MV-4-11 (cell line): ENCODE measurements at regions not wholly inside any gene's neighbourhood (a gene's known extent, or its start where the extent isn't known, plus 50 kb on each side); places are given as distances from the start of the nearest gene placed in this dataset.
A peak's percentile ranks its signal among the peaks of the same experiment; 100 is the strongest.

Experiments
- DNase-seq: peaks from one replicate; lab custom pipeline; 2025; lab: John Stamatoyannopoulos, UW

GRCh38 chr4:36394352-36394903 lies 113.0 kb downstream of the DTHD1 start:
- DNase-seq, result no peak

- DNase-seq, result peak; percentile 30
Observed at GRCh38 chr4:36399762-36400353, 118.4 kb downstream of the DTHD1 start.

- DNase-seq, result no peak
Observed at GRCh38 chr4:36402008-36402758, 120.8 kb downstream of the DTHD1 start.

GRCh38 chr4:36411338-36411737 lies 129.9 kb downstream of the DTHD1 start:
- DNase-seq, result no peak

GRCh38 chr4:36414248-36414647 lies 132.8 kb downstream of the DTHD1 start:
- DNase-seq, result no peak

DNA sequence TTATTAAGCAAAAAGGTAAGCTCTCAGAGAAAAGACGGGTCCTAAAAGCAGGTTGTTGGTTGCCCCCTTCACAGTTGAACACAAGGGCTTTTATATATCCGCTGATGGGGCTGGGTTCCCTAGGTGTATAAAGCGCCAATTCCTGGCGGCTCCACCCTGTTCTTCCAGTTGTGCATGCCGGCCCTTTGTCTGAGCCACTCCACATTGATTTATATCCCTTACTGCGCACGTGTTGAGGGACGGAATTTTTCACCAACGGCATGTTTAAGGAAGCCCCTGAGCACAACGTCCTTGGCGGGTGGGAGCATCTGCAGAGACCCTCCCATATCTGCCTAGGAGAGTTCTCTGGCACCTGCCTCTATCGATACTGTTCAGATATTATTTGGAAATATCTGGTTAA lies 135.7 kb downstream of the DTHD1 start:
- no peak for DNase-seq

DNA sequence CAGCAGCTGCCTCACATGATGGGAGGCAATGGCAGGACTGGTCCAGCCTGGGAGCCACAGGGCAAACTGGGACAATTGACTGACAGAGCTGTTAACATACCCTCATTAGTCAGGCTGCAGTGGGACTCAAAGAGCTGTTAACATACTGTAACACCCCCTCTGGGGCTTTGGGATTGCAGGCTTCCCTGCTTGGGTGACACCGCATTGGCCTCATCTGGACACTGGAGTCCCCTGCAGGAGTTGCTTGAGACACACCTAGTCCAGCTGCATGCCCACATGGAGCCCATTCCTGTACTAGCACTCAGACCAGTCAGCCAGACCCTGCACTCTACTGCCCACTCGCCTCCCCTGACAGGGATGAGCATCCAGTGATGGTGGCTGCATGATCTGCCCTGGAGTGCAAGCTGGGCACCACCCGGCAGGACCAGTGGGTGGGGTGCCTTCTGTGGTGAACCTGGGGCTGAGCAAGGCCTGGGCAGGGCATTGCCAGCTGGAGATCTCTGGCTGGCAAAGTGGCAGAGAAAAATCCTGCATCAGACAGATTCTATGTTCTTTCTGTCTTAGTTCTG lies 138.8 kb downstream of the DTHD1 start:
- DNase-seq, result no peak

DNA sequence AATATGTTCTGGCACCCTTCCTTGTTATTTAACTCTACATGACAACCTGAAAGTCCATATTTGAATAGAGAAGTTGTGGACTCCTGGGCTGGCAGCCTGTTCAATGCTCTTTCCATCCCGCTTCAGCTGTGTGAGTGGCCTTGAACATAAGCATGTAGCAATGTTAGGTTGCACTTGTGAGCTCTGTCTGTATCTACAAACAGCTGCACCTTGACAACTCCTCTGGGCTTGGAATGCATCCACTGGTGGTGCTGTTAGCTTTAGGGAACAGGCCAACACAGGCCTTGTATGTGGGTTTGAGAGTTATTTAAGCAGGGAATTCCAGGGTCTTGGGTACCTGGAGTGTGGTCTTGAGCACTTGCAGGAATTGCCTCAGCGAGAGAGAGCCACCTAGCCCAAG lies 141.2 kb downstream of the DTHD1 start:
- no peak for DNase-seq

DNA sequence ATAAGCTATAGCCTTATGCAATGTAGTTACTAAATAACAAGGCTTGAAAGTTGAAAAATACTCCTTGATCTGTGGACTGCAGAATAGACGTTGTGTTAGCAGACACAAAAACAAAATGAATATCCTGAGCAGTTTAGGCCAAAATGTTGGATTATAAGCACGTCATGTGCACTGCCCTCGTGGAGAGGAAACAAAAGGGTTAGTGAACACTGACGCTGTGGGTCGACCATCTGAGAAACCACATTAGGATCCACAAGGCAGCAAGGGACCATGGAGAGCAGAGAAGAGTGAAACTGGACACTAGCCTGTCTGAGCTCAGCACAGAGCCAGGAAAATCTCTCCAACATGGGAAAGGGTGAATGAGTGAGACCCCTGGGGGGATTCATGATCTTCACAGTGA lies 145.3 kb downstream of the DTHD1 start:
- DNase-seq, result no peak

DNA sequence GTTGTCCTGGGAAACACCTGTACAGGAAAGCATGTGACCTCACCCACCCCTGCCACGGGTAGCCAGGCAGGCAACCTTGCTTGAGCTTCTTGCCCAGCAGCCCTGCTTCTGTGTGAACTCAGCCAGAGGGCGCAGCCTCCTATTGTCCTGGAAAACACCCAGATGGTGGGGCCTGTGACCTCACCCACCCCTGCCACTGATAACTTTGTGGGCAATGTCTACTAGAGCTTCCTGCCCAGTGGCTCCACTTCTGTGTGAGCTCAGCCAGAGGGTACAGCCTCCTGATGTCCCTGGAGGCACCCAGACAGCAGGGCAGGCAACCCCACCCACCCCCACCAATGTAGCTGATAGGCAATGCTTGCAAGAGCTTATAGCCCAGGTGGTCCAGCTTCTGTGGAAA lies 146.3 kb downstream of the DTHD1 start:
- no peak for DNase-seq

GRCh38 chr4:36432586-36432985 lies 151.2 kb downstream of the DTHD1 start:
- no peak for DNase-seq

GRCh38 chr4:36439556-36439955 lies 158.1 kb downstream of the DTHD1 start:
- DNase-seq, result no peak

GRCh38 chr4:36445480-36445879 lies 164.1 kb downstream of the DTHD1 start:
- DNase-seq, result peak; percentile 81

DNA sequence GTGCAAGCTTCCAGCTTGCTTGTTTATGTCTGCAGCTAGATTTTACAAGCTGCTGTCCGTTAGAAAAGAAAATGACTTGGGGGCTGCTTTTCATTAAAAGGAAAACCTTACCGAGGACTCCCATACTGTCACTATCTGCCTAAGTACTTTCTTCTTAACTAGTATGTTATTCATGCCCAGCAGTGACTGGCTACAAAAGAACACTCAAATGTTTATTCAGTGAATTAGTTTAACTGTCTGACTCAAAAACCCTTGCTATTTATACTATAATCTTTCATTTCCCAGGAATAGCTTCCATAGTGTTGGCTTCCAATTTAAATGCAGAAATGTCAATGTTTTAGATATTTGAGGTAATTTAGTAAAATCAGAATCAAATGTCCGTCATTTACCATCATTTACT lies 164.9 kb downstream of the DTHD1 start:
- DNase-seq, result no peak

DNA sequence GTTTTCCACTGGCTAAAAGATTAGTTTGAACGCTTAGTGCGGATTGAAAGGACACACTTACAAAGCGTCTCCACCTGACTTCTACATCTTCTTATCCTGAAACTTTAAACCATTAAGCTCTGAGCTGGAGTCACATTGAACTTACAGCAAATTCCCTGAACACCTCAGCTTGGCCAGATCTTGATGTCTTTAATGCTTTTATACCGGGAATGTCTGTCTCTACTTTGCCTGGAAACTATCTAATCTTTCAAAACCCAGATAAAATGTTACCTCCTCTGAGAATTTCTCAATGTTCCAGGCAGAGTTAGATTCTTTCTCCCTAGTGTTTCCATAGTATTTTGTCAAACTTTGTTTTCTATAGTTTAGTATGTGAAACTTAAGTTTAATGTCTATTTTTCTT lies 179.9 kb downstream of the DTHD1 start:
- no peak for DNase-seq

GRCh38 chr4:36467670-36468069 lies 186.3 kb downstream of the DTHD1 start:
- no peak for DNase-seq

- no peak for DNase-seq
Observed at GRCh38 chr4:36471903-36472302, 190.5 kb downstream of the DTHD1 start.

DNA sequence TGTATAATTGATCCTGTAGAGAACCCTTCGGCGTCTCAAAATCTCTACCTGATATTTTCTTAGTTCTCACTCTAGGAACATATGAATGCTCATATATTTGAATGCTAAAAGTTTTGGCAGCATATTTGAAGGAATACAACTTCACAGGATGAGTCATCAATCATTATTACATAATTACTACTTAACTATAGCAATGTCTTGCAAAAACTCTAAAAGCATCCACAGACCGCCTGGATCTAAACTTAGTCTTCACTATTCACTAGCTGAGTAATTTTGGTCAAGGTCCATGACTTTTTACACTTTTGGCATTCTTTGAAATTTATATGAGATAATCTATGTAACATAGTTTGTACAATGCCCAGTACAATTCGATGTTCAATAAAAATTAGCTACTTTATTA lies 194.7 kb downstream of the DTHD1 start:
- peak; percentile 1 for DNase-seq

GRCh38 chr4:36477861-36478260 lies 196.4 kb downstream of the DTHD1 start:
- DNase-seq, result no peak

GRCh38 chr4:36485885-36486284 lies 204.5 kb downstream of the DTHD1 start:
- no peak for DNase-seq

DNA sequence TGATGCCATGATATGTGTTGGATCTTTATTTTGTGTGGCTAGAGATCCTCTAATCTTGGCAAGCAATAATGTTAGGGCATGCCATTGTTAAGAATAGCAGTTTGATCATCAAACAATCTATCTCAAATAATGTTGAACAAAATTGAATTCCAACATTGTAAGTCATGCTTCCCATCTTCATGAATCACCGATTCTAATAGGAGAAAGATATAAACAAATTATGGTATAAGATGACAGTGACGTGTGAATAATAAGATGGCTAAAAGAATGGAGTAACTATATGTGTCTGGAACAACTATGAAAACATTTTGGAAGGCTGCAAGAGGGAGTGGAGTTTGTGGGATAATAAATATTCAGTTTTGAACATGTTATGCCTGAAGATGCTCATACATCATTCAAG lies 208.4 kb downstream of the DTHD1 start:
- DNase-seq, result no peak

DNA sequence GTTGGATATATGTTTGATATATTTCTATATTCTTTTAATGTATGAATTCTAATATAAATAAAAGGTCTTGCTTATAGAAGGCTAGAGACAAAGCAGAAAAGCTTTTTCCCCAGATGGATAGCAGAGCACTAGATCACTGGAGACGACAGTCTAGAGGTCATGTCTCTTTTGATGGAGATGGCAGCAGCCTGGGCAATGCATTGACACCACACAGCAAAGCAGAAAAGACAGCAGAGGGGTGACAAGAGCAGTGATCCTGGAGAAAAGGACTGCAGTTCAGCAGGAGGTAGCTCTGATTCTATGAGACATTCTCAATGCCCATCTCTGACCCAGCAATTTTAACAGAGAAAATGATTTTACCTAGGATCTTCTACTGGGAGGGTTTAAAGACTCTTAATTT lies 210.6 kb downstream of the DTHD1 start:
- DNase-seq, result no peak

- DNase-seq, result no peak
Observed at GRCh38 chr4:36492590-36492989, 211.2 kb downstream of the DTHD1 start.
